Mammary epithelial cell (primary cell): ENCODE measurements at regions not wholly inside any gene's neighbourhood (a gene's known extent, or its start where the extent isn't known, plus 50 kb on each side); places are given as distances from the start of the nearest gene placed in this dataset.

Experiments used
- EZH2 ChIP-seq: IDR thresholded peaks from 2 replicates; pipeline ENCODE4 v1.6.1; 2012; ENCODE audit warnings: low read length, inconsistent platforms, borderline replicate concordance
- TF ChIP-seq, protein P1 (sequence below), 2 donors: IDR thresholded peaks in 1 of 2; conservative IDR thresholded peaks in 1 of 2; 2 replicates each; pipeline ENCODE4 v1.5.1; 2011 to 2012; ENCODE audit warnings: inconsistent platforms in 2 of 2, low read length in 2 of 2, mild to moderate bottlenecking in 2 of 2, control low read depth in 1 of 2, low read depth in 1 of 2; ENCODE audit not compliant: insufficient read depth in 1 of 2; ENCODE audit errors: extremely low read depth in 1 of 2

DNA sequence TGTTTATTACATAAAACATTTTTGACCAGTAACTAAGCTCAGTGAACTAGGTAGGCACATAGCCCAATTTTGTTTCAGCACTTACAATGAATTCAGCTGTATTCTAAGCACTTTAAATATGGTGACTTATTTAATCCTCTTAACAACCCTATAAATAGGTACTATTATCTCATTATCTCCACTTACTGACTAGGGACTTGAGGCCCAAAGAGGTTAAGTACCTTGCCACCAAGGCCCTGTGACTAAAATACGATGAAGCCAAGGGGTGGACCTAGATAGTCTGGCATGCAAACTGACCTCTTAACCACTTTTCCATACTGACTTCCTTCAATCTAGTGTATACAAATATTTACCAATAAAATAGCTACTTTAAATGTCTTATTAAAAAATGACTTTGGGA lies 266.4 kb downstream of the ZNF608 start:
- TF ChIP-seq, protein P1, sequence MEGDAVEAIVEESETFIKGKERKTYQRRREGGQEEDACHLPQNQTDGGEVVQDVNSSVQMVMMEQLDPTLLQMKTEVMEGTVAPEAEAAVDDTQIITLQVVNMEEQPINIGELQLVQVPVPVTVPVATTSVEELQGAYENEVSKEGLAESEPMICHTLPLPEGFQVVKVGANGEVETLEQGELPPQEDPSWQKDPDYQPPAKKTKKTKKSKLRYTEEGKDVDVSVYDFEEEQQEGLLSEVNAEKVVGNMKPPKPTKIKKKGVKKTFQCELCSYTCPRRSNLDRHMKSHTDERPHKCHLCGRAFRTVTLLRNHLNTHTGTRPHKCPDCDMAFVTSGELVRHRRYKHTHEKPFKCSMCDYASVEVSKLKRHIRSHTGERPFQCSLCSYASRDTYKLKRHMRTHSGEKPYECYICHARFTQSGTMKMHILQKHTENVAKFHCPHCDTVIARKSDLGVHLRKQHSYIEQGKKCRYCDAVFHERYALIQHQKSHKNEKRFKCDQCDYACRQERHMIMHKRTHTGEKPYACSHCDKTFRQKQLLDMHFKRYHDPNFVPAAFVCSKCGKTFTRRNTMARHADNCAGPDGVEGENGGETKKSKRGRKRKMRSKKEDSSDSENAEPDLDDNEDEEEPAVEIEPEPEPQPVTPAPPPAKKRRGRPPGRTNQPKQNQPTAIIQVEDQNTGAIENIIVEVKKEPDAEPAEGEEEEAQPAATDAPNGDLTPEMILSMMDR (conservative IDR thresholded peaks at IDR 0.05 in 1 of 2, IDR thresholded peaks at IDR 0.05 in 1 of 2; ENCODE audit: extremely low read depth in 1 of 2, insufficient read depth in 1 of 2, low read depth in 1 of 2, low read length in 2 of 2) = no peak
- TF ChIP-seq EZH2 = no peak
